Activated naive CD8-positive, alpha-beta T cell treated with anti-CD3 and anti-CD28 coated beads, Interleukin-2, amount 50 U/mL, for 24 hours (primary cell): ENCODE measurements at regions not wholly inside any gene's neighbourhood (a gene's known extent, or its start where the extent isn't known, plus 50 kb on each side); places are given as distances from the start of the nearest gene placed in this dataset.
"Not testable (repeated sequence)": the region's sequence is repeated elsewhere in the genome, so short reads cannot be mapped to it uniquely, and the experiment has no call there.

Experiments used
- ATAC-seq: fragments of 150-1000 bp; cut with Tn5 transposase; one replicate; pipeline ENCODE4 v1.10.0; 2021
- DNase-seq: peaks from one replicate; pipeline ENCODE4 v3.0.0; 2021
- H3K27ac Mint-ChIP-seq: one replicate; pipeline ENCODE4 v1.8.0; 2021; ENCODE audit warnings: mild to moderate bottlenecking, mixed read lengths
- H3K27me3 Mint-ChIP-seq: one replicate; pipeline ENCODE4 v1.8.0; 2021; ENCODE audit warnings: mixed read lengths
- H3K36me3 Mint-ChIP-seq: one replicate; pipeline ENCODE4 v1.8.0; 2021; ENCODE audit warnings: low read depth, mixed read lengths
- H3K4me1 Mint-ChIP-seq: one replicate; pipeline ENCODE4 v1.8.0; 2021; ENCODE audit warnings: mixed read lengths
- H3K4me3 Mint-ChIP-seq: one replicate; pipeline ENCODE4 v1.8.0; 2021; ENCODE audit warnings: mild to moderate bottlenecking, moderate library complexity, mixed read lengths
- H3K9me3 Mint-ChIP-seq: one replicate; pipeline ENCODE4 v1.8.0; 2021; ENCODE audit warnings: mixed read lengths

- Mint-ChIP-seq H3K36me3 (no peaks in the 10 kb centered on the region), H3K27me3 (no peaks in the 10 kb centered on the region), H3K4me3 (no peak overlapping the region), H3K9me3 (no peaks in the 10 kb centered on the region), H3K27ac (no peak overlapping the region), H3K4me1 (no peaks in the 10 kb centered on the region)
- ATAC-seq = no peak
- DNase-seq = no peak
Observed at GRCh38 chr1:219741011-219741970, 128.4 kb upstream of the ZC3H11B start.

DNA sequence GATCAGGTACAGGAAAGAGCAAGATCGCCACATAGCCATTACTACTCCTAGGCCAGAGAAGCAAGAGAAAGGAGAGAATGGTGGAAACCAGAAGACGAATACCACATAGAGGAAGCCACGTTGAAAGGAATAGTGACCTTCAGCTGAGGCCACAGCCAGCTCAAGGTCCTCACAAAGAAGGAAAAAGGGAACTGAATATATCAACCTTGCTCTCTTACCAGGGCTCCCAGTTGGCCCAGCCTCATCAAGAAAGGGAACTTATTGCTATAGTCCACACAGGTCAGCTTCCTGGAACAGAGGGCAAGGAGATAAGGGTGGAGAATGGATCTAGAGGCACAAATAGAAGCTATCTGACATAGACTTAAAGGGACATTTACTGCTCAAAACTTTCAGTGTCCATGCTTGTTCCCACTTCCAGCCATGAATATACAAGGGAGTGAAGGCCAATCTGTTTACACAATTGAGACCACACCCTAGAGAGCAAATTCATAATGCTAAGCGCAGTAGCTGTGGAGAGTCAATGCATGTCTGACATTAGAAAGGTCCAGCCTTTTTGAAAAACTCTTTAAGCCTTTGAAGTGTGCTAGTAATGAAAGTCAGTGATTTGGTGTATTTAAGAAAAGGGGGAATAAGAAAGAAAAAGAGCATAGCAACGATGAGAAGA, 120.7 kb upstream of the ZC3H11B start:
- Mint-ChIP-seq H3K9me3 (peaks cover 3% of the 10 kb centered on the region), H3K4me1 (no peaks in the 10 kb centered on the region), H3K27me3 (no peaks in the 10 kb centered on the region), H3K4me3 (no peak overlapping the region), H3K36me3 (no peaks in the 10 kb centered on the region), H3K27ac (no peak overlapping the region)
- no peak for ATAC-seq
- DNase-seq = no peak

GRCh38 chr1:219732814-219733491, 120.0 kb upstream of the ZC3H11B start:
- Mint-ChIP-seq H3K4me1 (no peaks in the 10 kb centered on the region), H3K36me3 (no peaks in the 10 kb centered on the region), H3K4me3 (no peak overlapping the region), H3K9me3 (peaks cover 3% of the 10 kb centered on the region), H3K27ac (no peak overlapping the region), H3K27me3 (no peaks in the 10 kb centered on the region)
- ATAC-seq = no peak
- DNase-seq = no peak

GRCh38 chr1:219731771-219732170, 118.9 kb upstream of the ZC3H11B start:
- H3K27ac Mint-ChIP-seq = no peak overlapping the region
- H3K36me3 Mint-ChIP-seq = no peaks in the 10 kb centered on the region
- no peak overlapping the region for H3K4me3 Mint-ChIP-seq
- DNase-seq (no peak), ATAC-seq (no peak)
- H3K4me1 Mint-ChIP-seq = no peaks in the 10 kb centered on the region
- H3K27me3 Mint-ChIP-seq = no peaks in the 10 kb centered on the region
- H3K9me3 Mint-ChIP-seq = peaks cover 10% of the 10 kb centered on the region

GRCh38 chr1:219726480-219727272, 113.8 kb upstream of the ZC3H11B start:
- no peaks in the 10 kb centered on the region for H3K27me3 Mint-ChIP-seq
- no peaks in the 10 kb centered on the region for H3K4me1 Mint-ChIP-seq
- H3K4me3 Mint-ChIP-seq = no peak overlapping the region
- ATAC-seq (no peak), DNase-seq (no peak)
- no peaks in the 10 kb centered on the region for H3K36me3 Mint-ChIP-seq
- H3K27ac Mint-ChIP-seq = no peak overlapping the region
- peaks cover 23% of the 10 kb centered on the region for H3K9me3 Mint-ChIP-seq

DNA sequence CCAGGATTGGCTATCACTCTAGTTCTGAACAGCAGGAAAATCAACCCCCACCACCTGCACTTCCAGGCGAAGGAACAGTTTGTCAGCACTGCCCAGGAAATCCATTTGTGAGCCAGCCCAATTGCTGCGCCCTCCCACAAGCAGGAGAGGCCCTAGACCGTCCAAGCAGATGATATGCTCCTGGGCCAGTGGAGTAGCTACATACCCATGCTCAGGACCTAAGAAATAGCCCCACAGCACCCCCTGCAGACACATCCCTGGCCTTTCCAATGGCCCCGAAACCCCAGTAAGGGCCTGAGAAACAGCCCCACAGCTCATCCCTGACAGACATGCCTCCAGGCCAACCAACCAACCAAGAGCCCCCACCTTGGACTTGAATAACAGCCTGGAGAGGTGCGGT, 111.5 kb upstream of the ZC3H11B start:
- no peaks in the 10 kb centered on the region for H3K4me1 Mint-ChIP-seq
- no peak overlapping the region for H3K27ac Mint-ChIP-seq
- H3K36me3 Mint-ChIP-seq = no peaks in the 10 kb centered on the region
- H3K9me3 Mint-ChIP-seq = peaks cover 23% of the 10 kb centered on the region
- no peaks in the 10 kb centered on the region for H3K27me3 Mint-ChIP-seq
- DNase-seq (no peak), ATAC-seq (no peak)
- H3K4me3 Mint-ChIP-seq = no peak overlapping the region

GRCh38 chr1:219717536-219717935, 104.6 kb upstream of the ZC3H11B start:
- no peak overlapping the region for H3K27ac Mint-ChIP-seq
- ATAC-seq = no peak
- H3K9me3 Mint-ChIP-seq = no peaks in the 10 kb centered on the region
- H3K27me3 Mint-ChIP-seq = no peaks in the 10 kb centered on the region
- DNase-seq = no peak
- H3K4me3 Mint-ChIP-seq = no peak overlapping the region
- no peaks in the 10 kb centered on the region for H3K4me1 Mint-ChIP-seq
- H3K36me3 Mint-ChIP-seq = no peaks in the 10 kb centered on the region

DNA sequence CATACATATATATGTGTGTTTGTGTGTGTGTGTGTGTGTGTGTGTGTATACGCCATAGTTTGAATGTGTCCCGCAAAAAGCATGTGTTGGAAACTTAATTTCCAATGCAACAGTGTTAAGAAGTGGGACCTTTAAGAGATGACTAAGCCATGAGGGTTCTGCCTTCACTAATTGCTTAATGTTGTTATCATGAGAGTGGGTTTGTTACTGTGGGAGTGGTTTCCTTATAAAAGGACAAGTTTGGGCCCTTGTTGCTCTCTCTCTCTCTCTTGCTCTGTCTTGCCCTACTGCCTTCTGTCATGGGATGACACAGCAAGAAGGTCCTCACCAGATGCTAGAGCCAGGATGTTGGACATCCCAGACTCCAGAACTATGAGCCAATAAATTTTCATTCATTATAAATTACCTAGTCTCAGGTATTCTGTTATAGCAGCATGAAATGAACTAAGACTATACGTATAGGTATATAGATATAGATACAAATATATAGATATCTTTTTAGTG, 103.8 kb upstream of the ZC3H11B start:
- H3K27me3 Mint-ChIP-seq = no peaks in the 10 kb centered on the region
- DNase-seq = no peak
- no peak for ATAC-seq
- no peaks in the 10 kb centered on the region for H3K9me3 Mint-ChIP-seq
- no peaks in the 10 kb centered on the region for H3K4me1 Mint-ChIP-seq
- no peak overlapping the region for H3K27ac Mint-ChIP-seq
- H3K4me3 Mint-ChIP-seq = no peak overlapping the region
- H3K36me3 Mint-ChIP-seq = no peaks in the 10 kb centered on the region

DNA sequence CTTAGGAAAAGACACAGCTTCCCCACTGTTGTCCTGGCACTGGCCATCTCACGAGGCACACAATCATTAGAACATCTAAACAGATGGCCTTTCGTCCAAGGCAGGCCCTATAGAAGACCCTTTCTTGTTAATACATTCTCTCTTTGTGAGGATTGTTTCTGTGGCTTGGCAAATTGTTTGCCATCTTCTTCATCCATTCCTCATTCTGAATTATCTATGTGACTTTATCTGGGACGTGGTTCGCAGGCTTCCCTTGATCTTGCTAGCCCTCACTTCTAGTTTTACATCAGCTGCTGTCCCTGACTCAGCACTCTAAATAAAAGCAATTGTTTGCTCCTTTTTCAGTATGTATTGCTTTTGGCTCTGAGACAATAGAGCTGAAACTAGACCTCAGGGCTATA, 101.1 kb upstream of the ZC3H11B start:
- peaks cover 4% of the 10 kb centered on the region for H3K9me3 Mint-ChIP-seq
- DNase-seq (no peak), ATAC-seq (no peak)
- no peaks in the 10 kb centered on the region for H3K4me1 Mint-ChIP-seq
- H3K27me3 Mint-ChIP-seq = no peaks in the 10 kb centered on the region
- no peaks in the 10 kb centered on the region for H3K36me3 Mint-ChIP-seq
- H3K27ac Mint-ChIP-seq = no peak overlapping the region
- no peak overlapping the region for H3K4me3 Mint-ChIP-seq

GRCh38 chr1:219712506-219712905, 99.6 kb upstream of the ZC3H11B start:
- H3K36me3 Mint-ChIP-seq = no peaks in the 10 kb centered on the region
- H3K9me3 Mint-ChIP-seq = peaks cover 13% of the 10 kb centered on the region
- H3K27me3 Mint-ChIP-seq = no peaks in the 10 kb centered on the region
- H3K4me1 Mint-ChIP-seq = no peaks in the 10 kb centered on the region
- H3K4me3 Mint-ChIP-seq = no peak overlapping the region
- ATAC-seq = no peak
- no peak for DNase-seq
- no peak overlapping the region for H3K27ac Mint-ChIP-seq

- DNase-seq = no peak
- no peaks in the 10 kb centered on the region for H3K4me1 Mint-ChIP-seq
Observed at GRCh38 chr1:219710529-219711194, 97.8 kb upstream of the ZC3H11B start.

DNA sequence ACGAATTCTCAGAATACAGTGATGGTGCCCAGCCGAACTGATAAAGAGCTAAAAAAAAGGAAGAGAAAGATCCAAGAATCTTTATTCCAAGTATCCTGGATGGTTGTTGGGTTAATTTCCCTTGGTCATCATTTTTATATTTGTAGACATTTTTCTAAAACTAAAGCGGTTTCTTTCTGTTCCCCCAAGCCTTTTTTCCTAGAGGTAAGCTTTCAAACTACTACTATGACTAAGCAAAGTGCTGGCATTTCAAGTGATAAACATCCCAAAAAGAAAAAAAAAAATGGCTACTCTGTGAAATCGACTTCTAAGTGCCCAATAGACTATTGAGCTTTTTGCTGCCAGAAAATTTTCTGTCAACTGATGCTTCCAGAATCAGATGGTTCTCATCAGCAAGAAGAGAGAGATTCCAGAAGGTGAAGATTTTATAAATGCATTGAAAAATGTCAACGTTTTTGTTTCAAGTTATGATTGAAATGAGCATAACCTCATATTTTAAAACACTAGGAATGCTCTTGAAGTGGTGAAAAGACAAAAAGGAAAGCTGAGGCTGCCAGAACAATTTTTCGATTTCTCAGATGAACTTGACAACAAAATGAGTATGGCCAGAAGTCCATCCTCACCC, 96.1 kb upstream of the ZC3H11B start:
- Mint-ChIP-seq H3K4me3 (no peak overlapping the region), H3K9me3 (peaks cover 18% of the 10 kb centered on the region), H3K4me1 (no peaks in the 10 kb centered on the region), H3K27me3 (no peaks in the 10 kb centered on the region), H3K27ac (no peak overlapping the region), H3K36me3 (no peaks in the 10 kb centered on the region)
- ATAC-seq (no peak), DNase-seq (no peak)

More at GRCh38 chr1:219710529-219711194, 97.8 kb upstream of the ZC3H11B start:
- H3K4me3 Mint-ChIP-seq = no peak overlapping the region
- no peaks in the 10 kb centered on the region for H3K36me3 Mint-ChIP-seq
- H3K9me3 Mint-ChIP-seq = peaks cover 14% of the 10 kb centered on the region
- no peaks in the 10 kb centered on the region for H3K27me3 Mint-ChIP-seq
- peak; percentile 65 for ATAC-seq
- H3K27ac Mint-ChIP-seq = no peak overlapping the region

DNA sequence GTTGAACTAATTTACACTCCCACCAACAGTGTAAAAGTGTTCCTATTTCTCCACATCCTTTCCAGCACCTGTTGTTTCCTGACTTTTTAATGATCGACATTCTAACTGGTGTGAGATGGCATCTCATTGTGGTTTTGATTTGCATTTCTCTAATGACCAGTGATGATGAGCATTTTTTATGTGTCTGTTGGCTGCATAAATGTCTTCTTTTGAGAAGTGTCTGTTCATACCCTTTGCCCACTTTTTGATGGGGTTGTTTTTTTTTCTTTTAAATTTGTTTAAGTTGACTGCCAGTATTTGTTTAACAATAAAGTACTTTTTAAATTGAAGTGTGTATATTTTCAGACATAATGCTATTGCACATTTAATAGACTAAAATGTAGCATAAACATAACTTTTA, 95.0 kb upstream of the ZC3H11B start:
- H3K4me3 Mint-ChIP-seq, H3K27me3 Mint-ChIP-seq, DNase-seq, H3K4me1 Mint-ChIP-seq, H3K36me3 Mint-ChIP-seq, H3K27ac Mint-ChIP-seq, ATAC-seq: not testable (repeated sequence)
- H3K9me3 Mint-ChIP-seq = peaks cover 18% of the 10 kb centered on the region
